Stimulated activated naive CD8-positive, alpha-beta T cell treated with anti-CD3 and anti-CD28 coated beads, Interleukin-15, Interleukin-2, amounts not matched to agents 100 U/mL and 50 U/mL, for 24 hours (primary cell): ENCODE measurements at regions not wholly inside any gene's neighbourhood (a gene's known extent, or its start where the extent isn't known, plus 50 kb on each side); places are given as distances from the start of the nearest gene placed in this dataset.

Source experiments
- ATAC-seq: fragments of 150-1000 bp; cut with Tn5 transposase; one replicate; pipeline ENCODE4 v1.10.0; 2021
- DNase-seq: peaks from one replicate; pipeline ENCODE4 v3.0.0; 2021

- no peak for DNase-seq
- no peak for ATAC-seq
These were observed 415.1 kb downstream of the ADGRL2 start for GRCh38 chr1:82215853-82216175.

- no peak for ATAC-seq
- no peak for DNase-seq
These were observed 414.5 kb downstream of the ADGRL2 start for GRCh38 chr1:82215056-82215852.

GRCh38 chr1:82214606-82215005 lies 413.9 kb downstream of the ADGRL2 start:
- DNase-seq, result no peak

GRCh38 chr1:82197606-82198005 lies 396.9 kb downstream of the ADGRL2 start:
- no peak for ATAC-seq
- DNase-seq, result no peak

More at GRCh38 chr1:82214606-82215005, 413.9 kb downstream of the ADGRL2 start:
- ATAC-seq, result no peak

- ATAC-seq (no peak), DNase-seq (no peak)
These were observed 394.5 kb downstream of the ADGRL2 start for GRCh38 chr1:82195245-82195644.

- DNase-seq (no peak), ATAC-seq (no peak)
These were observed 384.4 kb downstream of the ADGRL2 start for GRCh38 chr1:82185084-82185483.

- ATAC-seq, result no peak
- no peak for DNase-seq
These were observed 381.1 kb downstream of the ADGRL2 start for GRCh38 chr1:82181846-82182245.

- ATAC-seq (no peak), DNase-seq (no peak)
These were observed 378.4 kb downstream of the ADGRL2 start for GRCh38 chr1:82179131-82179530.

- no peak for DNase-seq
- no peak for ATAC-seq
These were observed 376.5 kb downstream of the ADGRL2 start for GRCh38 chr1:82177192-82177591.

- no peak for ATAC-seq
- DNase-seq, result no peak
These were observed 371.2 kb downstream of the ADGRL2 start for GRCh38 chr1:82171955-82172354.

- no peak for DNase-seq
- no peak for ATAC-seq
These were observed 367.7 kb downstream of the ADGRL2 start for GRCh38 chr1:82168482-82168881.

- no peak for ATAC-seq
- no peak for DNase-seq
These were observed 364.6 kb downstream of the ADGRL2 start for GRCh38 chr1:82165304-82165703.

GRCh38 chr1:82162486-82163420 lies 362.0 kb downstream of the ADGRL2 start:
- DNase-seq, result no peak
- no peak for ATAC-seq

GRCh38 chr1:82161700-82162141 lies 361.0 kb downstream of the ADGRL2 start:
- DNase-seq, result no peak
- no peak for ATAC-seq

GRCh38 chr1:82160903-82161302 lies 360.2 kb downstream of the ADGRL2 start:
- ATAC-seq, result no peak
- DNase-seq, result no peak

- ATAC-seq (no peak), DNase-seq (no peak)
These were observed 359.3 kb downstream of the ADGRL2 start for GRCh38 chr1:82160036-82160435.

- DNase-seq (no peak), ATAC-seq (no peak)
These were observed 358.2 kb downstream of the ADGRL2 start for GRCh38 chr1:82158981-82159380.

GRCh38 chr1:82154219-82154970 lies 353.7 kb downstream of the ADGRL2 start:
- ATAC-seq, result no peak
- no peak for DNase-seq

- no peak for ATAC-seq
- DNase-seq, result no peak
These were observed 353.0 kb downstream of the ADGRL2 start for GRCh38 chr1:82153752-82154151.

GRCh38 chr1:82153272-82153629 lies 352.5 kb downstream of the ADGRL2 start:
- DNase-seq (no peak), ATAC-seq (no peak)

- DNase-seq, result no peak
- ATAC-seq, result no peak
These were observed 351.9 kb downstream of the ADGRL2 start for GRCh38 chr1:82152356-82153271.

GRCh38 chr1:82145656-82146055 lies 344.9 kb downstream of the ADGRL2 start:
- no peak for DNase-seq
- ATAC-seq, result no peak
